Astrocyte of the spinal cord (primary cell): ENCODE measurements at regions not wholly inside any gene's neighbourhood (a gene's known extent, or its start where the extent isn't known, plus 50 kb on each side); places are given as distances from the start of the nearest gene placed in this dataset.

Experiments used
- DNase-seq: peaks from one replicate; pipeline ENCODE4 v3.0.0; 2011; ENCODE audit warnings: low read depth, low spot score
- H3K4me3 ChIP-seq: 2 replicates; pipeline ENCODE4 v1.5.1; 2011; ENCODE audit warnings: low read depth, mild to moderate bottlenecking, low read length, moderate library complexity
- in situ Hi-C: cut with HindIII; loops from 2 replicates; pipeline ENCODE4 v1.10.0; 2017; ENCODE audit warnings: low sequenced_read_pairs
- TF ChIP-seq, protein P1 (sequence below): IDR thresholded peaks from 2 replicates; pipeline ENCODE4 v1.5.1; 2012; ENCODE audit warnings: low read depth, mild to moderate bottlenecking, low read length, inconsistent platforms

DNA sequence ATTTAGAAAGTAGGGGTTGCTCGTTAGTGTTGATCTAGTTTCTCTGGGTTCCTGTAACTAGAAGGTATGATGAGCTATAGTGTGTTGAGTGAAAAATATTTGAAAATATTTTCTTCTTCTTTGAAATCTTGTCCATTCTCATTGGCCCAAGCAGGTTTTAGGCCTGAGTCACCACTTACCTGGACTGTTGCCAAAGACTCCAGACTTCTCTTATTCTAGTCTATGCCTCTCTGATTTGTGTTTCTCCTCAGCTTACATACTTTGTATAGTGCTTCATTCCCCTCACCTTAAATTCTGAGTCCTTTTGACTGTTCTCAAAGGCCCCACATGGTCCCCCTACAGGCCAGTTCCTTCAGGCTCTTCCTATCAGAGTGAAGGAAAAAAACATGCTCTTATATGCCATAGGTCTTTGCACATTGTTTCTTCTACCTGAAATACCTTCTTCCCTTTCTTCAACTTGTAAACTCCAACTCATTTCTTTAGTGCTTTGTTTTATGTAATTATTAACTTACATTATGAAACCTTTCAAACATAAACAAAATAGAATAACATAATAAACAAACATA lies 258.2 kb downstream of the PPP1R2C start:
- H3K4me3 ChIP-seq = no peak overlapping the region
- TF ChIP-seq, protein P1, sequence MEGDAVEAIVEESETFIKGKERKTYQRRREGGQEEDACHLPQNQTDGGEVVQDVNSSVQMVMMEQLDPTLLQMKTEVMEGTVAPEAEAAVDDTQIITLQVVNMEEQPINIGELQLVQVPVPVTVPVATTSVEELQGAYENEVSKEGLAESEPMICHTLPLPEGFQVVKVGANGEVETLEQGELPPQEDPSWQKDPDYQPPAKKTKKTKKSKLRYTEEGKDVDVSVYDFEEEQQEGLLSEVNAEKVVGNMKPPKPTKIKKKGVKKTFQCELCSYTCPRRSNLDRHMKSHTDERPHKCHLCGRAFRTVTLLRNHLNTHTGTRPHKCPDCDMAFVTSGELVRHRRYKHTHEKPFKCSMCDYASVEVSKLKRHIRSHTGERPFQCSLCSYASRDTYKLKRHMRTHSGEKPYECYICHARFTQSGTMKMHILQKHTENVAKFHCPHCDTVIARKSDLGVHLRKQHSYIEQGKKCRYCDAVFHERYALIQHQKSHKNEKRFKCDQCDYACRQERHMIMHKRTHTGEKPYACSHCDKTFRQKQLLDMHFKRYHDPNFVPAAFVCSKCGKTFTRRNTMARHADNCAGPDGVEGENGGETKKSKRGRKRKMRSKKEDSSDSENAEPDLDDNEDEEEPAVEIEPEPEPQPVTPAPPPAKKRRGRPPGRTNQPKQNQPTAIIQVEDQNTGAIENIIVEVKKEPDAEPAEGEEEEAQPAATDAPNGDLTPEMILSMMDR = peak; percentile 9
- DNase-seq = peak; percentile 67
- in situ Hi-C loops = no loop called here

DNA sequence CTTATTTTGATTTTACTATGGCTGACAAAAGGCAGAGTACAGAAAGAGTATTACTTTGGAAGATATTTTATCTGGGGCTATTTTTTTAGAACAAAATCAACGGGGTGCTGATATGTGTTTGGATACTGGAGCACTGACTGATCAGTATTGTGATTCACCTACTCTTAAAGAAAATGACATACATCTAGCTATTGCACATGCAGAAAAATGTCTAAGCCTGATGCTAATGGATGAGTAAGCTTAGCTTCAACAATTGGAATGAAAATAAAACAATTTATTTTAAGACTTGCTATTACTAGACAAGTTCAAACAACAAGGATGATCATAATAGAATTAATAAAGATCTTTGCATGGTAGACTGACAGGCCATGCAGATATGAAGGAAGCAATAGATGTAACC lies 262.0 kb downstream of the PPP1R2C start:
- in situ Hi-C loops = no loop called here
- DNase-seq = no peak
- no peak overlapping the region for H3K4me3 ChIP-seq
- TF ChIP-seq, protein P1 = no peak

DNA sequence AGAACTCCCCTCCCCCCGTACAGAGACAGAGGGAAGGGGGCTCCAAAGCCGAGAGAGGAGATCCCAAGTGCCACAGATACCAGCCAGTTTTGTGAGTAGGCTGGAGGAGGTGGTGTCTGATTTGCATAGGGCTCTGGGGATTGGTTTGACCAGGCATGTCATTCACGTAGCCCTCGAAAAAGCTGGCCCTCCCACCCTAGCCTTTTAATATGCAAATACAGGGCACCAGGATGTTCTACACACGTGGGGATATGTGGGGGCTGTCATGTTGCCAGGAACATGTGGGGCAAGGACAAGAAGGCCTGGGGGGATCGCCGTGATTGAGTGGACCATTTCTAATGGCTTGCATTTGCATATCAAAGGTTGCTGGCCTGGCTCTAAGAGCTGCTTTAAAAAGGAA lies 272.9 kb downstream of the PPP1R2C start:
- TF ChIP-seq, protein P1 = no peak
- in situ Hi-C loops = no loop called here
- H3K4me3 ChIP-seq = no peak overlapping the region
- no peak for DNase-seq

DNA sequence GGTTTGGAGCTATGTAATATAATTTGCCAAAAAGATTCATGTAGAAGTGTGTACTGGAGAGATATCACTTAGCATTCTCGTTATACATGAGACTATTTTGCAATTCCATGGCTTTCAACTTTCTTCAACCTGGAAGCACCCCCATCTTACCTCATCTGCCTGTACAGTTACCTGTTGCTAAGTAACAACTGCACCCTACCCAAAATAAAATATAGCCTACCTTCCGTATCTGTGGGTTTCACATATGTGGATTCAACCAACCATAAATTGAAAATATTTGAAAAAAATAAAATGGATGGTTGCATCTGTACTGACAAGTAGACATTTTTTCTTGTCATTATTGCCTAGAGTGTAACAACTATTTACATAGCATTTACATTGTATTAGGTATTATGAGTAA lies 278.3 kb downstream of the PPP1R2C start:
- H3K4me3 ChIP-seq = no peak overlapping the region
- DNase-seq = no peak
- in situ Hi-C loops = no loop called here
- TF ChIP-seq, protein P1 = no peak

DNA sequence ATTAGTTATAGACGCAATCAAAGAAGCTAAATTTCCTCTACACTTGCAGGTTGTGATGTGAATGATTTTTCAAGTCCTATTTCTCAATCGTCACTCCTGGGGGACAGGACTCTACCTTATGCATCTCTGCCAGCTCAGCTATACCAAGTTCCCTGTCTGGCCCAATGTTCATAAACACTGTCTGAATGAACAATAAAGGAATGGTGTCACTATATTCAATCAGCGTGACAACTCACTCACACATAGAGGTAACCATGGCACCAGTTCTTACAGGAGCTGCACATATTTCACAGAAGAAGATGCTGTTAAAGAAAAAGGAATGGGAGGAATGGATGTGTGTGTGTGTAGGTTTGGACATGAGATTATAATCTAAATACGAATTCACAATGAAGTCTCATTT lies 280.6 kb downstream of the PPP1R2C start:
- in situ Hi-C loops = no loop called here
- DNase-seq = no peak
- TF ChIP-seq, protein P1 = no peak
- no peak overlapping the region for H3K4me3 ChIP-seq

DNA sequence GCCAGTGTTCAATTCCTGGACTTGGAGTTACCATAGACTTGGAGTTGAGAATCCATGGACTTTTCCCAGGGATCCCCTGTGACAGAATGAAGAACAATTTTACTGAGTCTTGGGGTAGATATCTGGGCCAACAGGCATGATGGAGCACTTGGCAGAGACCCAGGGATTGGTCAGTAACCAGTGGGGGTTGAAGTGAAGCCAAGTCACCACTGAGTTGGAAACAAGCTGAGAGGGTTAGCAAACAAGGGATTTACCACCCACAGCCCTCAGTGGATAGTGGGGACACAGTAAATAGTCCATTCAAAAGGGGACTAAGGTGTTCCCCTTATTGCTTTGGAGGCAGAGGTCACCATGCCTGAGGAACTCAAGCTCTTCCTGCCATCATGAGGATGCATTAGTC lies 281.7 kb downstream of the PPP1R2C start:
- in situ Hi-C loops = no loop called here
- no peak overlapping the region for H3K4me3 ChIP-seq
- DNase-seq = no peak
- TF ChIP-seq, protein P1 = no peak

DNA sequence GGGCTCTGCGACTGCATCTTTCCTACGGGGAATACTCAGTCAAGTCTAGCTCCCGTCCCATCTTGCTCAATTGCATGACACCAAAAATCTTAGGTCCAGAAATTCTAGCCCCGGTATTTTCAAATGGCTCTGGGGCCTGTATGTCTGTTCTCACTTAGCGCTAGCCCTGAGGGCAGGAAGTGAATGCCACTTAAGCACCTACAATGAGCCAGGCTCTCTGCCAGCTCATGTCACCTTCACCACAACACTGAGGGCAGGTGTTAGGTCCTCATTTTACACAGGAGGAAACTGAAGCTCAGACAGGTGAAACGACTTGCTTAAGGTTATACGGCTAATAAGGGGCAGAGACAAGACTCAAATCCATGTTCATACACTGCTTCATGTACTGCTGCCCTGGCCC lies 282.8 kb downstream of the PPP1R2C start:
- no peak overlapping the region for H3K4me3 ChIP-seq
- TF ChIP-seq, protein P1 = no peak
- DNase-seq = no peak
- in situ Hi-C loops = no loop called here
